ENCODE measurements at regions not wholly inside any gene's neighbourhood (a gene's known extent, or its start where the extent isn't known, plus 50 kb on each side); places are given as distances from the start of the nearest gene placed in this dataset.
"Not testable (repeated sequence)": the region's sequence is repeated elsewhere in the genome, so short reads cannot be mapped to it uniquely, and the experiment has no call there.

DNA sequence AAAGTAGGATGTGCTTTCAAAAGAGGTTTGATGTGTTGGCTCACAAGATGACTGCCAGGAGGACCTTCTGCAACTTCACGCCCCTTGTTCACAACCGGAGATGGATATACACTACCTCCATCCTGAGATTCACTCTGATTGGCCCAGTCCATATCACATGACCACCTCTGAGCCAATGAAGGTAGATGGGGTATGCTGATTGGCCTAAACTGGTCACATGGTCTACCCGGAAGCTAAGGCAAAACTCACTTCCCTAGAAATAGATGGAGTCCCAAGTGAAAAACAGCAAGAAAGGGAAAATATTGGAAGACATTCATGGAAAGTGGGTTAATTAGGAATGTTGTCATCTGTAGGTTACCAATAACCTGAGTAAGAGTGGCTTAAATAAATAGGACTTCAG is 119.7 kb upstream of the MRI1 start:
- ATAC-seq: no peak
- Mint-ChIP-seq H3K4me3 (no peak overlapping the region), H3K9me3 (ENCODE audit: low read depth) (no peaks in the 10 kb centered on the region), H3K27ac (no peak overlapping the region), H3K27me3 (peaks cover 11% of the 10 kb centered on the region), H3K4me1 (no peaks in the 10 kb centered on the region), H3K36me3 (ENCODE audit: low read depth) (no peaks in the 10 kb centered on the region)
- ChIA-PET POLR2A (no interaction called here), CTCF (interaction anchor here (0.8 kb wide), 2 partner anchors 20 to 69 kb away, joined by 3 read pairs; no protein-coding TSS in a partner anchor)
- intact Hi-C loops (cut with DNase I, micrococcal nuclease): no loop called here
- no peak for DNase-seq

DNA sequence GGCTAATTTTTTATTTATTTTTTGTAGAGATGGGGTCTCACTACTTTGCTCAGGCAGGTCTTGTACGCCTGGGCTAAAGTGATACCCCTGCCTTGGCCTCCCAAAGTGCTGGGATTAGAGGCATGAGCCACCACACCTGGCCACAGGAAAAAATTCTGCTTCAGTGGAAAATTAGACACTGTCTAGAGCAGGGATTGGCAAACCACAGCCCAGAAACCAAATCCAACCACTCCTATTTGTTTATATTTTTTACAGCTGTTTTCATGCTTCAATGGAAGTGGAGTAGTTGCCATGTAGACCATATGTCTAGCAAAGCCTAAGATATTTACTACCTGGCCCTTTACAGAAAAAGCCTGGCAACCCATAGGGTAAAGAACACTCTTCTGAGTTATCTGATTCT is 123.7 kb upstream of the MRI1 start:
- CTCF ChIA-PET: interaction anchor here (0.6 kb wide), 1 partner anchor 378 kb away, joined by 3 read pairs; no protein-coding TSS in a partner anchor

DNA sequence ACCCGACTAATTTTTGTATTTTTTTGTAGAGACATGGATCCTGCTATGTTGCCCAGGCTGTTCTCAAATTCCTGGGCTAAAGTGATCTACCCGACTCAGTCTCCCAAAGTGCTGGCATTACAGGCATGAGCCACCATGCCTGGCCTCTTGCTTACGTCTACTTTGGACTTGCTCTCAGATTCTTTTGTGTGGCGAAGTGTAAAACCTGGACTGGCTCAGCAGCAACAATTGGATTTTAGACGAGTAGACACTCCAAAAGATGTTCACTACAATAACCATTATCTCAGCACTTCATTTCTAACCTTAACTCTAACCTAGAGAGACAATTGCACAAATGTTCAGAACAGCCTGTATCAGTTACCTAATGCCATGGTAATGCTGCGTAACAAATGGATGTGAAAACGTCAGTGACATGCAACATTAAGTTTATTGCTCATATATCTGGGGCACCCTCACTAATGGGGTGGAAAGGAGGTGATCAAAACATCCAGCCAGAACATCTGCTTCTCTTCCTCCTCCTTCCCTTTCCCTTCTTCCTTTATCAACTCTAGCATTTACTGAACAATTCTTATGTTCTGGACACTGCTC is 124.9 kb upstream of the MRI1 start:
- CTCF ChIA-PET: no interaction called here
- Mint-ChIP-seq H3K9me3 (ENCODE audit: low read depth) (peaks cover 3% of the 10 kb centered on the region), H3K36me3 (ENCODE audit: low read depth) (no peaks in the 10 kb centered on the region), H3K4me3 (no peak overlapping the region), H3K27ac (no peak overlapping the region), H3K4me1 (peaks cover 3% of the 10 kb centered on the region), H3K27me3 (peaks cover 13% of the 10 kb centered on the region)
- no peak for DNase-seq
- POLR2A ChIA-PET: no interaction called here
- ATAC-seq: no peak
- intact Hi-C loops (cut with DNase I, micrococcal nuclease): no loop called here

More for the DNA sequence above, 123.7 kb upstream of the MRI1 start:
- DNase-seq: no peak
- peaks cover 3% of the 10 kb centered on the region for H3K9me3 Mint-ChIP-seq (ENCODE audit: low read depth)
- H3K36me3 Mint-ChIP-seq (ENCODE audit: low read depth): no peaks in the 10 kb centered on the region
- intact Hi-C loops (cut with DNase I, micrococcal nuclease): no loop called here
- no peak for ATAC-seq
- H3K27ac Mint-ChIP-seq: no peak overlapping the region
- peaks cover 13% of the 10 kb centered on the region for H3K27me3 Mint-ChIP-seq
- POLR2A ChIA-PET: no interaction called here
- peaks cover 3% of the 10 kb centered on the region for H3K4me1 Mint-ChIP-seq
- no peak overlapping the region for H3K4me3 Mint-ChIP-seq

DNA sequence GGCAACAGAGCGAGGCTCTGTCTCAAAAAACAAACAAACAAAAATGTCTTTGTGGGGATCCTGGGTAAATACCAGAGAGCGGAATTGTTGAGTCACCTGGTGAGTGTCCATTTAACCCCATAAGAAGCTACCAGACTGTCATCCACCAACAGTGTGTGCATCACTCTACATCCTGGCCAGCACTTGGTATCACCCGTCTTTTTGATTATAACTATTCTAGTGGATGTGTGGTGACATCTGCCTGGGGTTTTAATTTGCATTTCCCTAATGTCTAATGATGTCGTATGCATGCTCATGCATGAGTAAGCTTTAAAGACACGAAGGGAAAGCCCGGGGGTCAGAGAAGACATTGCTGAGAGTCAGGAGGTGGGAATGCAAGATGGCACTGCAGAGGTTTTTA is 126.7 kb upstream of the MRI1 start:
- Mint-ChIP-seq H3K4me1 (peaks cover 3% of the 10 kb centered on the region), H3K9me3 (ENCODE audit: low read depth) (peaks cover 3% of the 10 kb centered on the region), H3K27ac (no peak overlapping the region), H3K36me3 (ENCODE audit: low read depth) (no peaks in the 10 kb centered on the region), H3K4me3 (no peak overlapping the region), H3K27me3 (peaks cover 18% of the 10 kb centered on the region)
- DNase-seq: peak; percentile 19
- POLR2A ChIA-PET: interaction anchor here (0.6 kb wide), 1 partner anchor 10 kb away, joined by 6 read pairs; no protein-coding TSS in a partner anchor
- peak; percentile 55 for ATAC-seq
- CTCF ChIA-PET: no interaction called here
- intact Hi-C loops (cut with DNase I, micrococcal nuclease): no loop called here

DNA sequence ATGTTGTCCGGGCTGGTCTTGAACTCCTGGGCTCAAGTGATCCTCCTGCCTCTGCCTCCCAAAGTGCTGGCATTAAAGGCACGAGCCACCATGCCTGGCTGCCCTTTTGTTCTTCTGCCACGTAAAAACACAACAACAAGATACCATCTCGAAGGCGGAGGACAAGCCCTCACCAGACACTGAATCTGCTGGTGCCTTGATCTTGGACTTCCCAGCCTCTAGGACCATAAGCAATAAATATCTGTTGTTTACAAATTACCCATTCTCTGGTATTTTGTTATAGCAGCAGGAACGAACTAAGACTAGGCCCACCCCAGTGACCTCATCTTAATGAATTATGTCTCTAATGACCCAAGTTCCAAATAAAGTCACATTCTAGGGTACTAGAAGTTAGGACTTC is 128.4 kb upstream of the CACNA1A start:
- POLR2A ChIA-PET: no interaction called here
- CTCF ChIA-PET: no interaction called here
- no peak for DNase-seq
- peaks cover 3% of the 10 kb centered on the region for H3K9me3 Mint-ChIP-seq (ENCODE audit: low read depth)
- no peaks in the 10 kb centered on the region for H3K36me3 Mint-ChIP-seq (ENCODE audit: low read depth)
- intact Hi-C loops (cut with DNase I, micrococcal nuclease): no loop called here
- peaks cover 14% of the 10 kb centered on the region for H3K27me3 Mint-ChIP-seq
- H3K4me1 Mint-ChIP-seq: peaks cover 7% of the 10 kb centered on the region
- H3K4me3 Mint-ChIP-seq: no peak overlapping the region
- no peak overlapping the region for H3K27ac Mint-ChIP-seq
- ATAC-seq: no peak

DNA sequence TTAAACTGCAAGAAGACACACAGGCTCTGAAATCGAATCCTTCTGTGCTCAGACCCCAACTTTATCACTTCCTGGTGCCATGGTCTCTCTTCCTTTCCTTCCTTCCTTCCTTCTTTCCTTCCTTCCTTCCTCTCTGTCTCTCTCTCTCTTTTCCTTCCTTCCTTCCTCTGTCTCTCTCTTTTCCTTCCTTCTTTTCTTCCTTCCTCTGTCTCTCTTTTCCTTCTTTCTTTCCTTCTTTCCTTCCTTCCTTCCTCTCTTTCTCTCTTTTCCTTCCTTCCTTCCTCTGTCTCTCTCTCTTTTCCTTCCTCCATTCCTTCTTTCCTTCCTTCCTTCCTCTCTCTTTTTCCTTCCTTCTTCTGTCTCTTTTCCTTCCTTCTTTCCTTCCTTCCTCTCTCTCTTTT is 127.2 kb upstream of the CACNA1A start:
- peaks cover 9% of the 10 kb centered on the region for H3K27me3 Mint-ChIP-seq
- ChIA-PET CTCF (no interaction called here), POLR2A (no interaction called here)
- H3K4me3 Mint-ChIP-seq: no peak overlapping the region
- H3K36me3 Mint-ChIP-seq (ENCODE audit: low read depth): no peaks in the 10 kb centered on the region
- DNase-seq (no peak), ATAC-seq (no peak)
- no peak overlapping the region for H3K27ac Mint-ChIP-seq
- intact Hi-C loops (cut with DNase I, micrococcal nuclease): no loop called here
- H3K4me1 Mint-ChIP-seq: peaks cover 9% of the 10 kb centered on the region
- no peaks in the 10 kb centered on the region for H3K9me3 Mint-ChIP-seq (ENCODE audit: low read depth)

DNA sequence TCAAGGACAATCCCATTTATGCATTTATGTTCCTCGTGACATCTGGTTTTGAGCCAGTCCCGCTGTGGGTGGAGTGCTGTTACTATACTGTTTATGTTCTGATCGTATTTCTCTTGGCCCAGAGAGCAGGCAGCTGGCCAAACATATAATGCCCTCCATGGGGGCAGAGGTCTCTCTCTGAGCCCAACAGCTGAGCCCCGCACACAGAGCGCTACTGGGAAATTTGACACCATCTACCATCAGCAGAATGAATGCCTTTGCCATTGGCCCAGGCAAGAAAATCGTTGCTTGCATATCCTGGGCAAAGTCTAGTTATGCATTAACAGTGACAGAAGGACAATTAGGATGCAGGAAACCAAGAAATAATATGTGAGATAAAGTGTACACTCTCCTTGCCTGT is 126.8 kb upstream of the CACNA1A start:
- peaks cover 9% of the 10 kb centered on the region for H3K27me3 Mint-ChIP-seq
- ChIA-PET CTCF (no interaction called here), POLR2A (interaction anchor here (0.7 kb wide), 1 partner anchor 97 kb away, joined by 3 read pairs; no protein-coding TSS in a partner anchor)
- DNase-seq (no peak), ATAC-seq (no peak)
- no peak overlapping the region for H3K4me3 Mint-ChIP-seq
- H3K36me3 Mint-ChIP-seq (ENCODE audit: low read depth): no peaks in the 10 kb centered on the region
- peaks cover 9% of the 10 kb centered on the region for H3K4me1 Mint-ChIP-seq
- no peak overlapping the region for H3K27ac Mint-ChIP-seq
- H3K9me3 Mint-ChIP-seq (ENCODE audit: low read depth): no peaks in the 10 kb centered on the region
- intact Hi-C loops (cut with DNase I, micrococcal nuclease): no loop called here

DNA sequence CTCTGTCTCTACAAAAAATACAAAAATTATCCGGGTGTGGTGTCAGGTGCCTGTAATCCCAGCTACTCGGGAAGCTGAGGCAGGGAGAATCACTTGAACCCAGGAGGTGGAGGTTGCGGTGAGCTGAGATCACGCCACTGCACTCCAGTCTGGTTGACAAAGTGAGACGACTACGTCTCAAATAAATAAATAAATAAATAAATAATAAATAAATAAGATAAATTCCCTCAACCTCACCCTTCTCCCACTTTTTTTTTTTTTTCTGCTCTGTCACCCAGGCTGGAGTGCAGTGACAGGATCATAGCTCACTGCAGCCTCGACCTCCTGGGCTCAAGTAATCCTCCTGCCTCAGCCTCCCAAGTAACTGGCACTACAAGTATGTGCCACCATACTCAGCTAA is 125.9 kb upstream of the CACNA1A start:
- H3K9me3 Mint-ChIP-seq (ENCODE audit: low read depth); H3K4me3 Mint-ChIP-seq; H3K36me3 Mint-ChIP-seq (ENCODE audit: low read depth); DNase-seq; intact Hi-C loops (cut with DNase I, micrococcal nuclease); ATAC-seq; H3K27ac Mint-ChIP-seq; POLR2A ChIA-PET; H3K4me1 Mint-ChIP-seq: not testable (repeated sequence)
- peaks cover 12% of the 10 kb centered on the region for H3K27me3 Mint-ChIP-seq
- CTCF ChIA-PET: interaction anchor here (0.6 to 0.7 kb wide), 2 partner anchors 51 to 279 kb away, joined by 4 to 5 read pairs; no protein-coding TSS in a partner anchor

DNA sequence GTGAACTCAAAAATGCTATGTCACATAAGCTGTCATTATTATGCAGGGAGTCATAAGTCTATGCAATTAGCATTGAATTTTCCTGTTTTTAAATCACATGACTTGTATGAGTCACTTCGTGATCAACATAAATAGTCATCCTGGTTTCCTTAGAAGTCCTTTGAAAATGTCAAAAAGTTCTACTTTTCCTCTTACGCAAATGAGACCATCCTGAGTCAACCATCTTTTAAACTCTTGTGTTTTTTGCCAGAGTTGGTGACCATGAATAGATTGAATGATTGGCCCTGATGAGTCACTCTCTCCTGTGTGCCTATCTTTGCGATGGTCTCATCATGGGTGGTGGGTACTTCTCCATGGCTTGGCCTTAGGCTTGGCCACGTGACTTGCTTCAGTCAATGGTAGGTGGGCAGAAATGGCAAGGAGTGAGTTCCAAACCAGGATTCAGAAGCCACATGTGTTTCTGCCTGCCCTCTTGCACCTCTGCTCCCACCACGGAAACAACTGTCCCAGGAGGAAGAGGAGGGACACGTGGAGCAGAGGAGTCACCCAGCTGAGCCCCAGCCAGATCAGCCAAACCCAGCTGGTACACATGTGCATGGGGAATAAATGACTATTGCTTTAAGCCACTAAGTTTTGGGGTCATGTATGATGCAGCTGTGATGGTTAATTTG is 123.5 kb upstream of the CACNA1A start:
- Mint-ChIP-seq H3K4me1 (peaks cover 6% of the 10 kb centered on the region), H3K36me3 (ENCODE audit: low read depth) (no peaks in the 10 kb centered on the region), H3K9me3 (ENCODE audit: low read depth) (no peaks in the 10 kb centered on the region), H3K27ac (no peak overlapping the region), H3K27me3 (peaks cover 16% of the 10 kb centered on the region), H3K4me3 (no peak overlapping the region)
- POLR2A ChIA-PET: no interaction called here
- intact Hi-C loops (cut with DNase I, micrococcal nuclease): loop anchor here in 1 of 2 experiments (10.0 kb wide), 1 partner anchor 95 kb away; no protein-coding TSS in a partner anchor
- ATAC-seq (peak; percentile 68), DNase-seq (peak; percentile 9)
- CTCF ChIA-PET: interaction anchor here (0.7 to 0.9 kb wide), 2 partner anchors 41 to 220 kb away, joined by 3 read pairs; no protein-coding TSS in a partner anchor

DNA sequence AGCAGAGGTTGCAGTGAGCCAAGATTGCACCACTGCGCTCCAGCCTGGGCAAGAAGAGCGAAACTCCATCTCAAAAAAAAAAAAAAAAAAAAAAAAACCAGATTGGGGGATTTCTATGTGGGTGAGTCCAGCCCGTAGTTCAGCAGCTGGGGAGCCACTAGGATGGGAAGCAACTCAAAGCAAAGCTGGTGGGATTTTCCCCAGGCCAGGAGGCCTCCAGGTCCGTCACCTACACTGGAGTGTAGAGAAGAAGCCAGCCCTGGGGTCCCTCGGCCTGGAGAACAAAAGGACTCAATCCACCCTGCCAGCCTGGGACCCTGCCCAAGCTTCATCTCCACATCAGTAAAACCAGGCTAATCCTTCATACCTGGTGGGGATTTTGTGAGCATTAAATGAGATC is 121.3 kb upstream of the CACNA1A start:
- CTCF ChIA-PET: no interaction called here
- Mint-ChIP-seq H3K36me3 (ENCODE audit: low read depth) (no peaks in the 10 kb centered on the region), H3K4me1 (peaks cover 6% of the 10 kb centered on the region), H3K9me3 (ENCODE audit: low read depth) (no peaks in the 10 kb centered on the region), H3K27ac (no peak overlapping the region), H3K27me3 (peaks cover 28% of the 10 kb centered on the region), H3K4me3 (no peak overlapping the region)
- POLR2A ChIA-PET: interaction anchor here (0.6 kb wide), 1 partner anchor 10 kb away, joined by 6 read pairs; no protein-coding TSS in a partner anchor
- intact Hi-C loops (cut with DNase I, micrococcal nuclease): loop anchor here in 1 of 2 experiments (10.0 kb wide), 1 partner anchor 97 kb away; no protein-coding TSS in a partner anchor
- DNase-seq (no peak), ATAC-seq (no peak)

DNA sequence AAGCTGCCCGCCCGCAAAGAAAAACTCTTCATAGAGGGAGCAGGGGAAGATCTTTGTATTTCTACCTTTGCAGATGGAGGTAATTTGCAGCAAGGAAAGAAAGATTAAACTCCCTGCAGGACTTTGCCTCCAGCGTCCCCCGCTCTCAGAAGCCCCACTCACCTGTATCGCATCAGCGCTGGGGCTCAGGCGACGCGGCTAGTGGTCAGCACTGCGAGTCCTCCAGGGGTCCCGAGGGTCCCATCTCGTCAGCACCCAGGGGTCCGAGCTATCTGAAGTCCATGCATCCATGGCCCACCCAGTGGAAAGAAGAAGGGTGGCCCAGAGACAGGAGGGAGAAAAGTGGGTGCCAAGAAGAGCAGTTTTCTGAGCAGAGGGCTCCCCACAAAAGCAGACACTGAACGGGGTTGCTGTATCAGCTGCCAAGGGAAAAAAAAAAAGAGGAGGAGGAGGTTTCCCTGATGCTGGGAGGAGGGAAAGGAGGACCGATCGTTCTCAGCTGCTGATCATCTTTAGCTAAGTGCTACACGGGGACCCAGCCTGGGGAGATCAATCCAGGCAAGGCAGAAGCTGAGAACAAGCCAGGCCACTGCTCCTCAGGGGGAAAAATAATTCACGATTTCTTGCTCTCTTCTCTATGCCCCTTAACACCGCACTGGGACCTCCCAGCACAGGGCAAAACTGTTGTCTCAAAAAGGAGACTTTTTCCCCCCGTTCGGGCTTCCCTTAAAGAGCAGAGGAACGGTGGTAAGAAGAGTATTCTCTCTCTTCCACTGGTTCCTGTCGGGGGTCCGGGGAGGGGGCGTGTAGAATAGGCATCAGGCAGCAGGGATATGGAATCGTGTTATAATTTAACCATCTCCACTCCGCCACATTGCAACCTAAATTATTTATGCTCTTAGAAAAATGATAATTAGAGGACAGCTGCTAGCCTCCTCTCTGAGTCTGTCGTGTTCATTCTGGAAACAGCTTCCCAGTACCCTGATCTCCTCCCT is 117.7 kb upstream of the CACNA1A start:
- intact Hi-C loops (cut with DNase I, micrococcal nuclease): loop anchor here in 1 of 2 experiments (10.0 kb wide), 1 partner anchor 101 kb away; no protein-coding TSS in a partner anchor
- Mint-ChIP-seq H3K4me1 (peaks cover 2% of the 10 kb centered on the region), H3K27me3 (peaks cover 35% of the 10 kb centered on the region), H3K27ac (no peak overlapping the region), H3K9me3 (ENCODE audit: low read depth) (no peaks in the 10 kb centered on the region), H3K36me3 (ENCODE audit: low read depth) (no peaks in the 10 kb centered on the region), H3K4me3 (no peak overlapping the region)
- DNase-seq (no peak), ATAC-seq (no peak)
- CTCF ChIA-PET: interaction anchor here (0.5 kb wide), 1 partner anchor 20 kb away, joined by 3 read pairs; no protein-coding TSS in a partner anchor
- POLR2A ChIA-PET: no interaction called here
